GM12873 (cell line): ENCODE measurements at regions not wholly inside any gene's neighbourhood (a gene's known extent, or its start where the extent isn't known, plus 50 kb on each side); places are given as distances from the start of the nearest gene placed in this dataset.

Experiments used
- CTCF ChIP-seq: IDR thresholded peaks from 2 replicates; pipeline ENCODE4 v1.5.1; 2012; ENCODE audit warnings: low read depth, mild to moderate bottlenecking, moderate library complexity, low read length, control low read depth; ENCODE audit not compliant: insufficient read depth; ENCODE audit errors: missing control alignments

GRCh38 chr11:119573858-119574257 lies 150.9 kb upstream of the THY1 start:
- TF ChIP-seq CTCF, result no peak

GRCh38 chr11:119572481-119573424 lies 149.8 kb upstream of the THY1 start:
- TF ChIP-seq CTCF, result peak; percentile 19

- no peak for TF ChIP-seq CTCF
Observed at GRCh38 chr11:119571311-119571710, 148.3 kb upstream of the THY1 start.

GRCh38 chr11:119567688-119568582 lies 145.0 kb upstream of the THY1 start:
- no peak for TF ChIP-seq CTCF

GRCh38 chr11:119566319-119566718 lies 143.3 kb upstream of the THY1 start:
- TF ChIP-seq CTCF, result no peak

GRCh38 chr11:119560961-119561360 lies 138.0 kb upstream of the THY1 start:
- TF ChIP-seq CTCF, result no peak

GRCh38 chr11:119560291-119560690 lies 137.3 kb upstream of the THY1 start:
- TF ChIP-seq CTCF, result no peak
